ENCODE measurements at regions not wholly inside any gene's neighbourhood (a gene's known extent, or its start where the extent isn't known, plus 50 kb on each side); places are given as distances from the start of the nearest gene placed in this dataset.

- intact Hi-C loops (cut with DNase I): no loop called here
- ATAC-seq: no peak
- WGBS, 3 donors: 77 to 82% (median 78%) methylated on average over 4 of the region's 4 CpGs
- Histone ChIP-seq H3K27me3 (ENCODE audit: insufficient read depth in 3 of 3, low read length in 2 of 3) (no peaks in the 10 kb centered on the region), H3K27ac (no peak overlapping the region), H3K4me1 (no peaks in the 10 kb centered on the region), H3K36me3 (ENCODE audit: insufficient read depth in 1 of 2, low read depth in 1 of 2) (no peaks in the 10 kb centered on the region), H3K4me3 (no peak overlapping the region), H3K9me3 (no peaks in the 10 kb centered on the region)
- no peak for DNase-seq
- no peak for TF ChIP-seq CTCF (IDR thresholded peaks at IDR 0.05)
Observed at GRCh38 chr5:88518131-88519016, 249.7 kb upstream of the TMEM161B start.

GRCh38 chr5:88515881-88516819 lies 247.5 kb upstream of the TMEM161B start:
- H3K9me3 ChIP-seq: no peaks in the 10 kb centered on the region
- no peak overlapping the region for H3K27ac ChIP-seq
- no peak for TF ChIP-seq CTCF (IDR thresholded peaks at IDR 0.05)
- H3K4me3 ChIP-seq: no peak overlapping the region
- no peak for DNase-seq
- no peaks in the 10 kb centered on the region for H3K4me1 ChIP-seq
- no peak for ATAC-seq
- intact Hi-C loops (cut with DNase I): no loop called here
- WGBS, 3 donors: 61 to 69% (median 63%) methylated on average over 11 of the region's 11 CpGs
- no peaks in the 10 kb centered on the region for H3K36me3 ChIP-seq (ENCODE audit: insufficient read depth in 1 of 2, low read depth in 1 of 2)
- H3K27me3 ChIP-seq (ENCODE audit: insufficient read depth in 3 of 3, low read length in 2 of 3): no peaks in the 10 kb centered on the region

- TF ChIP-seq CTCF (IDR thresholded peaks at IDR 0.05): no peak
- Histone ChIP-seq H3K36me3 (ENCODE audit: insufficient read depth in 1 of 2, low read depth in 1 of 2) (no peaks in the 10 kb centered on the region), H3K4me1 (no peaks in the 10 kb centered on the region), H3K4me3 (no peak overlapping the region), H3K9me3 (no peaks in the 10 kb centered on the region), H3K27ac (no peak overlapping the region), H3K27me3 (ENCODE audit: insufficient read depth in 3 of 3, low read length in 2 of 3) (no peaks in the 10 kb centered on the region)
- DNase-seq: no peak
- intact Hi-C loops (cut with DNase I): no loop called here
- 95 to 100% (median 97%) methylated on average over 1 of the region's 1 CpG for whole genome bisulfite sequencing, 3 donors
- ATAC-seq: no peak
Observed at GRCh38 chr5:88515068-88515467, 246.4 kb upstream of the TMEM161B start.

- Histone ChIP-seq H3K9me3 (no peaks in the 10 kb centered on the region), H3K36me3 (ENCODE audit: insufficient read depth in 1 of 2, low read depth in 1 of 2) (no peaks in the 10 kb centered on the region), H3K4me3 (no peak overlapping the region), H3K4me1 (no peaks in the 10 kb centered on the region), H3K27me3 (ENCODE audit: insufficient read depth in 3 of 3, low read length in 2 of 3) (no peaks in the 10 kb centered on the region), H3K27ac (no peak overlapping the region)
- no peak for TF ChIP-seq CTCF (IDR thresholded peaks at IDR 0.05)
- 59 to 69% (median 65%) methylated on average over 3 of the region's 3 CpGs for WGBS, 3 donors
- DNase-seq (no peak), ATAC-seq (no peak)
- intact Hi-C loops (cut with DNase I): no loop called here
Observed at GRCh38 chr5:88509403-88509802, 240.8 kb upstream of the TMEM161B start.
